MM.1S (cell line): ENCODE measurements at regions not wholly inside any gene's neighbourhood (a gene's known extent, or its start where the extent isn't known, plus 50 kb on each side); places are given as distances from the start of the nearest gene placed in this dataset.

Experiments used
- DNase-seq: peaks from one replicate; pipeline ENCODE4 v3.0.0-alpha.2; 2015
- H2AFZ ChIP-seq: fragments of 300-600 bp; sonication (generic); 2 replicates; pipeline ENCODE4 v1.6.0; 2016; ENCODE audit warnings: antibody characterized with exemption, low read length
- H3F3A ChIP-seq: fragments of 300-600 bp; sonication (generic); 2 replicates; pipeline ENCODE4 v1.6.1; 2016; ENCODE audit warnings: mild to moderate bottlenecking, antibody characterized with exemption, low read length, moderate library complexity, mixed read lengths; ENCODE audit not compliant: insufficient read depth
- H3K27ac ChIP-seq: fragments of 300-600 bp; sonication (generic); 2 replicates; pipeline ENCODE4 v1.5.1; 2016; ENCODE audit warnings: mild to moderate bottlenecking, low read length
- H3K27me3 ChIP-seq: fragments of 300-600 bp; sonication (generic); replicated peaks from 2 replicates; pipeline ENCODE4 v1.6.0; 2016; ENCODE audit warnings: low read length; ENCODE audit not compliant: insufficient read depth
- H3K36me3 ChIP-seq: fragments of 300-600 bp; sonication (generic); replicated peaks from 2 replicates; pipeline ENCODE4 v1.6.1; 2016; ENCODE audit warnings: mild to moderate bottlenecking, low read length, mixed read lengths; ENCODE audit not compliant: insufficient read depth
- H3K4me1 ChIP-seq: fragments of 300-600 bp; sonication (generic); 2 replicates; pipeline ENCODE4 v1.6.1; 2016; ENCODE audit warnings: low read length, mixed read lengths
- H3K4me2 ChIP-seq: fragments of 300-600 bp; sonication (generic); 2 replicates; pipeline ENCODE4 v1.6.0; 2016; ENCODE audit warnings: low read depth, low read length
- H3K4me3 ChIP-seq: fragments of 300-600 bp; sonication (generic); 2 replicates; pipeline ENCODE4 v1.5.1; 2016; ENCODE audit warnings: low read length, mixed read lengths
- H3K79me2 ChIP-seq: fragments of 300-600 bp; sonication (generic); 2 replicates; pipeline ENCODE4 v1.6.1; 2016; ENCODE audit warnings: mixed run types, low read length, mixed read lengths
- H3K9ac ChIP-seq: fragments of 300-600 bp; sonication (generic); 2 replicates; pipeline ENCODE4 v1.6.1; 2016; ENCODE audit warnings: low read length, mixed read lengths
- H3K9me2 ChIP-seq: fragments of 300-600 bp; sonication (generic); replicated peaks from 2 replicates; pipeline ENCODE4 v1.6.1; 2016; ENCODE audit warnings: mild to moderate bottlenecking, low read length, mixed read lengths; ENCODE audit not compliant: insufficient read depth
- H3K9me3 ChIP-seq: fragments of 300-600 bp; sonication (generic); replicated peaks from 2 replicates; pipeline ENCODE4 v1.6.1; 2016; ENCODE audit warnings: mild to moderate bottlenecking, low read length, mixed read lengths; ENCODE audit not compliant: insufficient read depth
- H4K20me1 ChIP-seq: fragments of 300-600 bp; sonication (generic); 2 replicates; pipeline ENCODE4 v1.6.1; 2016; ENCODE audit warnings: mild to moderate bottlenecking, low read length, moderate library complexity, mixed read lengths; ENCODE audit not compliant: insufficient read depth
- EZH2 ChIP-seq: fragments of 300-600 bp; sonication (generic); optimal IDR thresholded peaks from 2 replicates; pipeline ENCODE3; 2017; ENCODE audit warnings: low read depth, mild to moderate bottlenecking, antibody characterized with exemption, low read length, mixed read lengths
- EZH2phosphoT487 ChIP-seq: fragments of 300-600 bp; sonication (generic); IDR thresholded peaks from 2 replicates; pipeline ENCODE4 v1.6.1; 2018; ENCODE audit warnings: antibody characterized with exemption, low read length
- TF ChIP-seq, protein P1 (sequence below): fragments of 300-600 bp; sonication (generic); IDR thresholded peaks from 2 replicates; pipeline ENCODE4 v1.5.1; 2016; ENCODE audit warnings: antibody characterized with exemption, low read length, mixed read lengths

DNA sequence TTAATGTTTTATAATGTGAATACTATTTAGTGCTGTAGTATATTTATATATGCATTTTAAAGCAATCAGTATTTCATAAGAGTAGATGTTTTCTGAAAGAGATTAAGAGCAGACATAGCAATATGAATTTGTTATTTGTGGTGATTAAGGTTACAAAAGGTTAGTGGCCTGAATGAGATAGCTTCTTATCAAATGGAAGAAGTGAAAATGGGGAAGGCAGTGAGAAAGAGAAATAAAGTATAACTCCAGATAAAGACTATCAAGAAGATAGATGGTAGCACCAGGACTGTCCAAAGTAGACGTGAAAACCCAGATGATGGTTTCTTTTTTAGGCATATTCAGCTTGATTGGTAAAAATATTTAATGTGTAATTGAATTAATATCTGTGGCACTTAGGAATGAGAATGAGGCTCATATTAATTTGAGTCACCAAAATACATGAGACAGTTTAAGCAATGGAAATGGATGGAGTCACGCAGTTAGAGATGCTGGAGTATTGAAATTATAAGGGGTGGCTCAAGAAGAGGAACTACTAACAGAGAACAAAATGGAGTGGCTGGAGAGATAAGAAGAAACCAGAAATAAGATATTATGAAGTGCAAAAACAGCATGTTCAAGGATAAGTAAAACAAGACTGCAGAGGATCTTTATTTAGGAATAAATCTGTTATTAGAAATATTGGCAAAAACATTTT, 288.0 kb upstream of the SEMA3C start:
- Histone ChIP-seq H3K36me3 (no peaks in the 10 kb centered on the region), H3K4me3 (no peak overlapping the region), H3K79me2 (no peaks in the 10 kb centered on the region), H3K9me3 (no peaks in the 10 kb centered on the region), H3F3A (no peaks in the 10 kb centered on the region), H4K20me1 (no peaks in the 10 kb centered on the region), H2AFZ (no peak overlapping the region), H3K27ac (no peak overlapping the region), H3K9me2 (no peaks in the 10 kb centered on the region), H3K27me3 (no peaks in the 10 kb centered on the region), H3K9ac (no peak overlapping the region), H3K4me2 (no peak overlapping the region), H3K4me1 (no peaks in the 10 kb centered on the region)
- DNase-seq, result no peak
- no peak for TF ChIP-seq EZH2
- TF ChIP-seq EZH2phosphoT487, result no peak
- TF ChIP-seq, protein P1, sequence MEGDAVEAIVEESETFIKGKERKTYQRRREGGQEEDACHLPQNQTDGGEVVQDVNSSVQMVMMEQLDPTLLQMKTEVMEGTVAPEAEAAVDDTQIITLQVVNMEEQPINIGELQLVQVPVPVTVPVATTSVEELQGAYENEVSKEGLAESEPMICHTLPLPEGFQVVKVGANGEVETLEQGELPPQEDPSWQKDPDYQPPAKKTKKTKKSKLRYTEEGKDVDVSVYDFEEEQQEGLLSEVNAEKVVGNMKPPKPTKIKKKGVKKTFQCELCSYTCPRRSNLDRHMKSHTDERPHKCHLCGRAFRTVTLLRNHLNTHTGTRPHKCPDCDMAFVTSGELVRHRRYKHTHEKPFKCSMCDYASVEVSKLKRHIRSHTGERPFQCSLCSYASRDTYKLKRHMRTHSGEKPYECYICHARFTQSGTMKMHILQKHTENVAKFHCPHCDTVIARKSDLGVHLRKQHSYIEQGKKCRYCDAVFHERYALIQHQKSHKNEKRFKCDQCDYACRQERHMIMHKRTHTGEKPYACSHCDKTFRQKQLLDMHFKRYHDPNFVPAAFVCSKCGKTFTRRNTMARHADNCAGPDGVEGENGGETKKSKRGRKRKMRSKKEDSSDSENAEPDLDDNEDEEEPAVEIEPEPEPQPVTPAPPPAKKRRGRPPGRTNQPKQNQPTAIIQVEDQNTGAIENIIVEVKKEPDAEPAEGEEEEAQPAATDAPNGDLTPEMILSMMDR, result no peak

DNA sequence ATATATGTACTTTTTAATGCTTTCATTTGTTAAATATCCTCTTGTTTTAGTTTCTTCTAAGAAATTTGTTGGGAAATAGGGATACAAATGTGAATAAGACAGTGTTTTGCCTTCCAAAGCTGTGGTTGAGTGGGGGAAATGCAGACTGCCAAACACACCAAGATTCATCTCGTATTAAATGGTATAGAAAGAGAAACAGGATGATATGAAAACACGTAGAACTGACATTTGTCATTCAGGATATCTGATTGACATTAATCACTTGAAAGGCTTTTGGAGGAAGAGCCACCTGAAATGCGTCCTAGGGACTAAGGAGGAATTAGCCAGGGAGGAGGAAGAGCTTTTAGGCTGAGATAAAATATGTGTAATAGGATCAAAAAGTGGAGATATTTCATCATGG, 287.4 kb upstream of the SEMA3C start:
- Histone ChIP-seq H3K4me1 (no peaks in the 10 kb centered on the region), H3K27ac (no peak overlapping the region), H3K27me3 (no peaks in the 10 kb centered on the region), H3K4me3 (no peak overlapping the region), H3K9ac (no peak overlapping the region), H3K9me2 (no peaks in the 10 kb centered on the region), H2AFZ (no peak overlapping the region), H4K20me1 (no peaks in the 10 kb centered on the region), H3K79me2 (no peaks in the 10 kb centered on the region), H3K36me3 (no peaks in the 10 kb centered on the region), H3K9me3 (no peaks in the 10 kb centered on the region), H3F3A (no peaks in the 10 kb centered on the region), H3K4me2 (no peak overlapping the region)
- TF ChIP-seq EZH2phosphoT487 (no peak), EZH2 (no peak)
- TF ChIP-seq, protein P1, result no peak
- DNase-seq, result no peak

DNA sequence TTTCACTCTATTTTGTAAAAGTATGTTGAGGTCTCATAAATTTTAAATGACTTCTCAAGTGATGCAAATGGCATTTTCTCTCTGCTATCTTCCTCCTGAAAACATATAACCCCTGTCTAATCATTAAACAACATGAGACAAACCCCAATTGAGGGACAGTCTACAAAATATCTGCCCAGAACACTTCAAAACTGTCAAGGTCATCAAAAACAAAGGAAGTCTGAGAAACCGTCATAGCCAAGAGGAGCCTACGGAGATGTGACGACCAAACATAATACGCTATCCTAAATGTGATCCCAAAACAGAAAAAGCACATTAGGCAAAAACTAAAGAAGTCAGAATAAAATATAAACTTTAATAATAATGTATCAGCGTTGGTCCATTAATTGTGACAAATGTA, 282.3 kb upstream of the SEMA3C start:
- H3K36me3 ChIP-seq, result no peaks in the 10 kb centered on the region
- no peaks in the 10 kb centered on the region for H3K27me3 ChIP-seq
- H3K4me3 ChIP-seq, result no peak overlapping the region
- no peaks in the 10 kb centered on the region for H3K9me3 ChIP-seq
- no peak overlapping the region for H3K4me2 ChIP-seq
- no peak for TF ChIP-seq EZH2phosphoT487
- no peak for TF ChIP-seq EZH2
- TF ChIP-seq, protein P1, result no peak
- H3K79me2 ChIP-seq, result no peaks in the 10 kb centered on the region
- H3K27ac ChIP-seq, result no peak overlapping the region
- no peak for DNase-seq
- H3K4me1 ChIP-seq, result no peaks in the 10 kb centered on the region
- H3F3A ChIP-seq, result no peaks in the 10 kb centered on the region
- H3K9ac ChIP-seq, result no peak overlapping the region
- H4K20me1 ChIP-seq, result no peaks in the 10 kb centered on the region
- H2AFZ ChIP-seq, result no peak overlapping the region
- H3K9me2 ChIP-seq, result no peaks in the 10 kb centered on the region
